Keratinocyte (primary cell): ENCODE measurements at regions not wholly inside any gene's neighbourhood (a gene's known extent, or its start where the extent isn't known, plus 50 kb on each side); places are given as distances from the start of the nearest gene placed in this dataset.

Source experiments
- CTCF ChIP-seq, 3 experiments: IDR thresholded peaks in 1 of 3; conservative IDR thresholded peaks in 1 of 3; optimal IDR thresholded peaks in 1 of 3; 2 replicates in 2 of 3; 3 replicates in 1 of 3; pipeline versions ENCODE3 to v1.5.1; 2011; ENCODE audit warnings: low read length in 3 of 3, mild to moderate bottlenecking in 3 of 3, moderate library complexity in 2 of 3, control low read depth in 1 of 3, inconsistent platforms in 1 of 3; ENCODE audit not compliant: insufficient read depth in 2 of 3; ENCODE audit errors: extremely low read depth in 1 of 3
- EZH2 ChIP-seq: IDR thresholded peaks from one replicate; pipeline ENCODE4 v1.6.1; 2012; ENCODE audit warnings: inconsistent platforms, mild to moderate bottlenecking, low read length, moderate library complexity

GRCh38 chr11:126132319-126132718, 69.7 kb upstream of the CDON start:
- TF ChIP-seq CTCF (optimal IDR thresholded peaks at IDR 0.05 in 1 of 3, IDR thresholded peaks at IDR 0.05 in 1 of 3, conservative IDR thresholded peaks at IDR 0.05 in 1 of 3; ENCODE audit: extremely low read depth in 1 of 3, insufficient read depth in 2 of 3, low read length in 3 of 3): no peak
- TF ChIP-seq EZH2: no peak
